ENCODE measurements at regions not wholly inside any gene's neighbourhood (a gene's known extent, or its start where the extent isn't known, plus 50 kb on each side); places are given as distances from the start of the nearest gene placed in this dataset.

GRCh38 chr2:215503381-215503780 lies 67.5 kb upstream of the FN1 start:
- no peak for DNase-seq (ENCODE audit: low read depth in 2 of 2)

GRCh38 chr2:215500466-215500865 lies 64.6 kb upstream of the FN1 start:
- DNase-seq (ENCODE audit: low read depth in 2 of 2): no peak

GRCh38 chr2:215499331-215499730 lies 63.5 kb upstream of the FN1 start:
- DNase-seq (ENCODE audit: low read depth in 2 of 2): no peak

- DNase-seq (ENCODE audit: low read depth in 2 of 2): no peak
These were observed 62.6 kb upstream of the FN1 start for GRCh38 chr2:215498431-215498830.

GRCh38 chr2:215493376-215493775 lies 57.5 kb upstream of the FN1 start:
- no peak for DNase-seq (ENCODE audit: low read depth in 2 of 2)

- DNase-seq (ENCODE audit: low read depth in 2 of 2): no peak
These were observed 53.5 kb upstream of the FN1 start for GRCh38 chr2:215489288-215489848.

- DNase-seq (ENCODE audit: low read depth in 2 of 2): no peak
These were observed 51.1 kb upstream of the FN1 start for GRCh38 chr2:215487002-215487372.

- DNase-seq (ENCODE audit: low read depth in 2 of 2): no peak
These were observed 50.6 kb upstream of the FN1 start for GRCh38 chr2:215486291-215487001.

Measured in stimulated activated CD4-positive, alpha-beta T cell treated with anti-CD3 and anti-CD28 coated beads, Interleukin-4, amount 100 ng/mL, for 48 hours (primary cell).